Activated naive CD4-positive, alpha-beta T cell treated with anti-CD3 and anti-CD28 coated beads, Interleukin-2, amount 50 U/mL, for 72 hours (primary cell): ENCODE measurements at regions not wholly inside any gene's neighbourhood (a gene's known extent, or its start where the extent isn't known, plus 50 kb on each side); places are given as distances from the start of the nearest gene placed in this dataset.
"Not testable (repeated sequence)": the region's sequence is repeated elsewhere in the genome, so short reads cannot be mapped to it uniquely, and the experiment has no call there.

ENCODE experiments used
- ATAC-seq, 2 donors: fragments of 150-1000 bp; cut with Tn5 transposase; 2 replicates each; pipeline ENCODE4 v1.10.0; 2021; ENCODE audit warnings: mild to moderate bottlenecking in 2 of 2, moderate library complexity in 2 of 2
- DNase-seq, 2 donors: peaks; one replicate each; pipeline ENCODE4 v3.0.0; 2021 to 2022; ENCODE audit warnings: low spot score in 2 of 2
- H3K27ac Mint-ChIP-seq, 2 donors: one replicate each; pipeline ENCODE4 v1.8.0; 2022; ENCODE audit warnings: mild to moderate bottlenecking in 2 of 2, mixed read lengths in 2 of 2
- H3K36me3 Mint-ChIP-seq, 2 donors: one replicate each; pipeline ENCODE4 v1.8.0; 2022; ENCODE audit warnings: mixed read lengths in 2 of 2
- H3K9me3 Mint-ChIP-seq, 2 donors: one replicate each; pipeline ENCODE4 v1.8.0; 2022; ENCODE audit warnings: mixed read lengths in 2 of 2

DNA sequence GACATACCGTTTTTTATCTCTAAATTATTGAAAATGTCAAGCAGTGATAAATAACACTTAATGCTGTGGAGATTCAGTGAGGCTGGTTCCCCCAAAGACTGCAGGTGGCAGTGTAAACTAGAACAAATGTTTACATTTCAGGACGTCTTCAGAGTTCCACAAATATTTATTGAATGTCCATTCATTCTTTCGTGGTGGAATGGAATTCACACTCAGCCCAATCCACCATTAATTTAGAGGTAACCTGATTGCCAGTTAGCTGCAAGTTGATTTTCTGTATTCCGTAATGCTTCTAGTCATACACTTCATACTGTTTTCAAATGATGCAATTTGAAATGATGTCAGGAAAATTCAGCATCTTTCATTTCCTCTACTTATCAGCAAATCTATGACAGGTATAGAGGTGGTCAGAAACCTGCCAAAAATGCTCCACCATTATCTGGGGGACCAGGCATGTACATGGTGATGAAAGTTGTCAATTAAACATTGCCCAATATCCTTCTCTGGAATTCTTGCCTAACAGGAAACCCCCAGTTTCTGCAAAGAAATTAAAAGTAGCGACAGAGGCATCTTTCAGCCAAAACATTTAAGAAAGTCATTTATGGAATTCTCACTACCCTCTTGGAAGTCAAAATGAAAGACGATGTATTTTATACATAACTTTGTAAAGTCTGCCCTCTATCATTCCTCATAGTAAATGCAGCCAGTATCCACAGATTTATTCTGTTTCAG lies 94.3 kb upstream of the BMAL1 start:
- ATAC-seq (peak; percentile 37 to 71), DNase-seq (no peak)
- Mint-ChIP-seq H3K36me3 (peaks cover 1 to 6% of the 10 kb centered on the region in 2 donors), H3K9me3 (peaks cover under 1% of the 10 kb centered on the region in 2 donors), H3K27ac (no peak overlapping the region)

DNA sequence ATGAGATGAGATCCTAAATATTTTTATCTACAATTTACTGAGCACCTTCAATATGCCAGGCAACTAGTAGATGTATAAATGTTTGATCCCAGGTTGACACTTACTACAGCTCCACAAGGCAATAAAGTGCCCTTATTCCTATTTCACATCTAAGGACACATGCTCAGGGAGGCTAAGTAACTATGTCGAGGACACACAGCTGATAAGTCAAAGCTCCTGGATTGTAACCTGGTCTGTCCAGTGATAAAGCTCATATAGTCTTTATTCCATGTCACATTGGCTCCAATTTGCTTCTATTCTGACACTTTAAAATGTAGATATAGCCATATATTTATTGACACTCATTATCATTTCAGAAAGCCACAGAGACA lies 93.8 kb upstream of the BMAL1 start:
- peaks cover 5 to 6% of the 10 kb centered on the region in 2 donors for H3K9me3 Mint-ChIP-seq
- H3K27ac Mint-ChIP-seq, result no peak overlapping the region
- no peak for DNase-seq
- ATAC-seq, result peak in 1 of 2 donors; percentile 38
- H3K36me3 Mint-ChIP-seq, result peaks cover 7 to 11% of the 10 kb centered on the region in 2 donors

DNA sequence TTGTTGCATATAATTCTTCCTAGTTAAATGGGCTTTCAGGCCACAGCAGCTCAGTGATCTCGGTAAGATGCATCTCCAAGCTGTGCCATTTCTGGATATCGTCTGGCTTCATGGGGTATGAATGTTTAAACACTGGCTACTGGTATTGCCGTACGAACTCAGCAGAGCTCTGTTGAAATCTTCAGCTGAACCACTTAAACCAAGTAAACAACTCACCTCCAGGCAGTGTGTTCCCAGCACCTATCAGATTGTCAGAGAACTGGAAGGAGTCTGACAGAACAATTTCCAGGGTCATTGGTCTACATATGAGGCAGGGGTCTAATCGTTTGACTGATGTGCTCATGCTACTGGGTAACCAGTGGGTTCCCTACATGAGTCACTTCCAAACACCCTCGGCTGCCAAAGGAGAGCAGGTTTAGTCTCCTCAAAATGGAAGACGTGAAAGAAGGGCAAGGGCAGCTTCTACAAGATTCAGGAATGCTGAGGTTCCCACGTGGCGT lies 93.2 kb upstream of the BMAL1 start:
- Mint-ChIP-seq H3K9me3 (peaks cover 5 to 6% of the 10 kb centered on the region in 2 donors), H3K27ac (no peak overlapping the region), H3K36me3 (peaks cover 9 to 11% of the 10 kb centered on the region in 2 donors)
- peak in 1 of 2 donors; percentile 41 for ATAC-seq
- DNase-seq, result no peak

DNA sequence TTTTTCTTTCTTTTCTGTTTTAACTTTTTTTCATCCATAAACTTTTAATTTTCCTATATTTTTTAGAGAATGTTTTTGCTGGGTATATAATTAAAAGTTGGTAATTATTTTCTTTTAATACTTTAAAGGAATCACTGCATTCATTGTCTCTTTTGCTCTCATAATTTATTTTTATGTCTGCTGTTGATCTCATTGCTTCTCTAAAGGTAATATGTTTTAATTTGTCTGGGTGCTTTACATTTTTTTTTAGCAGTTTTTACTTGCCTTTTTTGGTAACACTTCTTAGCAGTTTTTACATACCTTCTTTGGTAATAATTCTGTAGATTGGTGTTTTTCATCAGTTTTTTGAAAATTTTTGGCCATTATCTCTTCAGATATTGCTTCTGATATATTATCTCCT lies 89.4 kb upstream of the BMAL1 start:
- no peak overlapping the region for H3K27ac Mint-ChIP-seq
- ATAC-seq (no peak), DNase-seq (no peak)
- H3K9me3 Mint-ChIP-seq, result peaks cover 5 to 6% of the 10 kb centered on the region in 2 donors
- peaks cover 11 to 12% of the 10 kb centered on the region in 2 donors for H3K36me3 Mint-ChIP-seq

DNA sequence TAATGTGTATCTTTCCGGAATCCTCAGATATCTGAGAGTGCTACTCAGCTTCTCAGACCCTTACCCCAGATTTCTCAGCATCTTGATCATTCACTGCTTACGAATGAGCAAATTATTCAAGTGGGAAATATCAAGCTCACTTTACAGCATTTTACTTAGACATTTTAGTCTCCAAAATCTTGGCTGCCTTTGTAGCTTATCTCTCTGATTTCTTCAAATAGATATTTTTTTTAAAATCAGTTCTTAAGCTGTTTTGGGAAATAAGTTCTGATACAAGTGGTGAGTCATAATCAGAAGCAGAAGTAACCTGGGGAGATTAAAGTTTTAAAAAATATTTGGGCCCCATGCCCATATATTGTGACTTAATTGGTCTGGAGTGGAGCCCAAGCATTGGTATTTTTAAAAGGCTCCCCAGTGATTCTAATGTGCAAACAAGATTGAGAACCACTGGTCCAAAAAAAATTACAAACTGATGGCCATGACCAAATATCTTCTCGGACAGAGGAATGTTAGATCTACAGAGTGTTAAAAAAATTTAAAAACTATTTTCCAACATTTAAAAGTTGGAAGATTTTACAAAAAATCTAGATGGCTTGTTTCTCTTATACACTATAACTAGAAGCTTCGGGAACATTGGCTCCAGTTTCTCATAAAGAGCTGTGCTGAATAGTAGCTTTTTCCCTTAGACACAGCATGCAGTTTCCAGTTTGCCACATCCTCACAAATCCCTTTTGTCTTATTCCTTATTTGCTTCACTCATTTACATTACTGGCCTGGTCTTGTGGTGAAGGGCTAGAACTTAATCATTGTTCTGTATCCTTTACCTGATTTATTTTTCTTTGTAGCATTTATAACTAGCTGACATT lies 87.8 kb upstream of the BMAL1 start:
- Mint-ChIP-seq H3K27ac (no peak overlapping the region), H3K9me3 (peaks cover 5 to 6% of the 10 kb centered on the region in 2 donors), H3K36me3 (peaks cover 11 to 12% of the 10 kb centered on the region in 2 donors)
- no peak for ATAC-seq
- DNase-seq, result no peak

DNA sequence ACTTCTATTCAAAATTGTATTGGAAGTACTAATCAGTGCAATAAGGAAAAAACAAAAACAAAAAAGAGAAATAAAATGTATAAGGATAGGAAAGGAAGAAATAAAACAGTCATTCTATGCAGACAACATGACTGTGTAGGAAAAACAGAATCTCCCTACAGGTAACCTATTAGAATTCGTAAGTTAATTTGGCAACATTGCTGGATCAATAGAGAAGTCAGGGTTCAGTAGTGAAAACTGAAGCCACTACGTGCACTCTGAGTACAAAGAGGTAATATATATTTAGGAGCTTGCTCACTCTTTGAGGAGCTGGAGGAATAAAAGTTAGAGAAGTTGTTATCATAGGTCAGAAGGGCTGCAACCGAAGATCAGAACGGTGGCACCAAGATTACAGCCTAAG lies 84.0 kb upstream of the BMAL1 start:
- peaks cover 27 to 29% of the 10 kb centered on the region in 2 donors for H3K36me3 Mint-ChIP-seq
- no peak overlapping the region for H3K27ac Mint-ChIP-seq
- H3K9me3 Mint-ChIP-seq, result peaks cover 14 to 24% of the 10 kb centered on the region in 2 donors
- no peak for DNase-seq
- no peak for ATAC-seq

DNA sequence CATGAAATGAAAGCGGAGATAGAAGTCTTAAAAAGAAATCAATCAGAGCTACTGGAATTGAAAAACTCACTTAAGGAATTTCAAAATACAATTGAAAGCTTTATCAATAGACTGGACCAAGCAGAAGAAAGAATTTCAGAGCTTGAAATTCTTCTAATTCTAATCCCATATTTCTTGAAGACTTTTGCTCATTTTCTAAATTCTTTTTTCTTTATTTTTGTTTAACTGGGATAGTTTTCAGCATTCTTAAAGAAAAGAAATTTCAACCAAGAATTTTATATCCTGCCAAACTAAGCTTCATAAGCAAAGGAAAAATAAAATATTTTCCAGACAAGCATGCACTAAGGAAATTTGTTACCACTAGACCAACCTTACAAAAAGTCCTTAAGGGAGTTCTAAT lies 80.2 kb upstream of the BMAL1 start:
- not testable (repeated sequence) for DNase-seq, H3K27ac Mint-ChIP-seq, ATAC-seq
- peaks cover 13 to 22% of the 10 kb centered on the region in 2 donors for H3K9me3 Mint-ChIP-seq
- peaks cover 25 to 30% of the 10 kb centered on the region in 2 donors for H3K36me3 Mint-ChIP-seq

DNA sequence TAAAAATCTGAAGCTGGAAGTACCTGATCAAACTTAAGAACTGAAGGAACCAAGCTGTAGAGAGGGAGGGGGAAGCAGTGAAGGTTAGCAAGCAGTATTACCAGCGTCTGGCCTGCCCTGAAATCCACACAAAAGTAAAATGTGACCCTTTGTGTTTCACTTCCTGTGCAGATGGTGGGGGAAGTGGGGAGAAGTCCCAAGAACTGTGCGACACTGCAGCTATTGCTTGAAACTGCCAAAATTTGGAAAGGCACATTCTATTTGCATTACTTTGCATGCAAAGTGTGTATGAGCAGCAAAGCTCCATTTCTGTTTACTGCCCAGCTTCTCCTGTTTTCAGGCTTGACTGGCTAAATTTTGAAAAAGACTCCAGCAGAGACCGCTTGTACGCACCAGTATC lies 72.1 kb upstream of the BMAL1 start:
- peak overlapping the region in 1 of 2 donors; percentile 87 for H3K27ac Mint-ChIP-seq
- no peak for DNase-seq
- H3K36me3 Mint-ChIP-seq, result no peaks in the 10 kb centered on the region
- no peaks in the 10 kb centered on the region for H3K9me3 Mint-ChIP-seq
- peak in 1 of 2 donors; percentile 13 for ATAC-seq

DNA sequence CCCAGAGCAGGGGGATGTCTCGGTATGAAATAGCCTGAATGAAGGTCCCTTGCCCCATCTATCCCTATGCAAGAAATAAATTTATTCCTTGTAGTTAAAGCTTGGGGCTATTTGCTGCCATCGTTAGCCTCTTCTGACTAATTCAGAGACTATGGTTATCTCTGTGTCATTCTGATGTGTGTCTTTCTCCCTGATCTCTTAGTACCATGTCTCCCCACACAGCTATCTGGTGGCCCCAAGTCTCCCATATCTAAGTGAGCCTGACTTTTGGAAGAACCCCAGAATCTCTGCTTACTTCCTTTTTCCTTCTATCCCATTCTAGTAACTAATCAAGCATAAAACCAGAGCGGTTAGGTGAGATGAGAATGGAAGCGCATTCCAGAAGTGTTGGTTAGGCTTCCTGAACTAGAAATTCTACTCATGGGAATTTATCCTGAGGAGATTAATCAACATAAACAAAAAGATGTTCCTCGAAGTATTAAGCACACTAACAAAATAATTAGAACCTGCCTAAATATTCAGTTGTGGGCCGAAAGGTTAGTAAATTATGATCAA lies 71.4 kb upstream of the BMAL1 start:
- H3K27ac Mint-ChIP-seq, result peak overlapping the region in 1 of 2 donors; percentile 51

DNA sequence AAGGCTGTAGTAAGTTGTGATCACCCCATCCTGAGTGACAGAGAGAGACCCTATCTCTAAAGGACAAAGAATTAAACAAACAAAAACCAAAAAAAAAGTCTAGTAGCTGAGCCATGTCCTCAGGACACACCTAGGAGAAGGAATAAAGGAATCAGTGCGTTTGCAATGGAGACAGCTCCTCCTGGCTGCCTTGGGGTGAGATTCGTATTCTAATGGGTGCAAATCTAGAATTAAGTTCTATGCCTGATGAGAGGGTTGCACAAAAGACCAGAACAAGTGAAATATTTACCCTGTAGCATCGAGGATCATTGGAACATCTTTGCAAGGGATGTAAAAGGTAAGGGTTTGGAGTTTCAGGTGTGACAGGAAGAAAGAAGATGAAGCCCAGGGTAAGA lies 70.3 kb upstream of the BMAL1 start:
- H3K36me3 Mint-ChIP-seq, result no peaks in the 10 kb centered on the region
- DNase-seq, result no peak
- H3K27ac Mint-ChIP-seq, result peak overlapping the region; percentile 39 to 84
- ATAC-seq, result no peak
- H3K9me3 Mint-ChIP-seq, result no peaks in the 10 kb centered on the region

More for the DNA sequence above, 71.4 kb upstream of the BMAL1 start:
- ATAC-seq (peak; percentile 50 to 60), DNase-seq (no peak)
- no peaks in the 10 kb centered on the region for H3K9me3 Mint-ChIP-seq
- H3K36me3 Mint-ChIP-seq, result no peaks in the 10 kb centered on the region

DNA sequence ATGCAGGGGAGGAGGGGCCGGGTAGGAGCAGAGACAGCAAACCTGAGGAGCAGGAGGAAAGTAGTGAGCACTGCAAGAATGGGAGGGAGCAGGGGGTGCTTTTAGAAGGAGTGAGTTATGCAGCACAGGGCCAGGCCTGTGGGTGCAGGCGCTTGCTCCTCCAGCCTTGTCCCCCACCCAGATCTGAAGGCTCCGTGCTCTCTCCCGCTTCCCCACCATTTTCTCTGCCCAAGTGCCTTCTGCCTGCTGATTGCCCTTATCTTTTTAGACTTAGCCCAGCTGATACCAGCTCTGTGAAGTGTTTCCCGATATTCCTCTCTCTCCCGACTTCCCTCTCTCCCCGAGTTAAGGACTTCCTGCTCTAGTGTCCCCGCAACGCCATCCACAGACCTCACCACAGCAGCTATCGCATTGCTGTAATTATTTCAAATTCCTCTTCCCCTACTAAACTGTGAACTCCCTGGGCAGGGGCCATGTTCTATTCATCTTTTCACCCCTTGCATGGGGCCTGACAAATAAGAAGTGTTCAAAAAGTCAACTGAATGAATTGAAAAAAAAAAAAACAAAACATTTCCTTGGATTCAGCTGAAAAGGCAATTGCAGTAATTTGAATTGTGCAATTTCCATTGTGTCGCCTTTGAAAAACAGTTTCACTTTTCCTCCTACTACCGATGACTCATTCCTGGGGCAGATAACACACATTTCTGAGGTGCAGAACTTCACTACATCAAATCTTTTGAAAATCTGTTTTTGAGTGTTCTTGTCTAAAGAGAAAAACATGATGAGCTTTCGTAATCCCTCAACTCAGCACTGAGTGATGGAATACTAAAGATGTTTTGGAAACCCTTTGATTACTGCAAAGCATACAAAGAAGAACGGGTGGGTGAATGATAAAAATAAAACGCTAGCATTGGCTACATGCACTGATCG lies 69.7 kb upstream of the BMAL1 start:
- no peak for DNase-seq

DNA sequence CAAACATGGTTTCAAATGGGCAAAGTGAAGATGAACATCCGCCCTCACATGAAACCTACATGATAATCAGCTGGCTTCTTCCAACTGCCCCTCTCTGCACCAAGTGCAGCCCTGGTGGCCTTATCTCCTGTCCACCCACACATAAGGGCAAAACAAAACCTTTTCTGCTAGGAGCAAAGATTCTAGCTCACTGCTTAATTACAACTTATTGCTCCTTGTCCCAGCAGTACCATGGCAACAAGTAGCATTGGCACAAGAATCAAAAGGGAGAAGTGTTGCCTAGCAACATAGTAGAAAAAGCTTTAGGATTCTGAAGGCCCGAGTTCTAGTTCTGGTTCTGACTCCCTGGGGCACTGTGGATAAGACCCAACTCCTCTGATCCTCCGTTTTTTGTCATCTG lies 68.7 kb upstream of the BMAL1 start:
- ATAC-seq (peak in 1 of 2 donors; percentile 2), DNase-seq (no peak)
- Mint-ChIP-seq H3K36me3 (no peaks in the 10 kb centered on the region), H3K9me3 (no peaks in the 10 kb centered on the region), H3K27ac (peak overlapping the region in 1 of 2 donors; percentile 38)

More for the DNA sequence above, 69.7 kb upstream of the BMAL1 start:
- H3K27ac Mint-ChIP-seq, result peak overlapping the region; percentile 84 to 98
- no peaks in the 10 kb centered on the region for H3K9me3 Mint-ChIP-seq
- no peaks in the 10 kb centered on the region for H3K36me3 Mint-ChIP-seq
- peak; percentile 88 to 91 for ATAC-seq

DNA sequence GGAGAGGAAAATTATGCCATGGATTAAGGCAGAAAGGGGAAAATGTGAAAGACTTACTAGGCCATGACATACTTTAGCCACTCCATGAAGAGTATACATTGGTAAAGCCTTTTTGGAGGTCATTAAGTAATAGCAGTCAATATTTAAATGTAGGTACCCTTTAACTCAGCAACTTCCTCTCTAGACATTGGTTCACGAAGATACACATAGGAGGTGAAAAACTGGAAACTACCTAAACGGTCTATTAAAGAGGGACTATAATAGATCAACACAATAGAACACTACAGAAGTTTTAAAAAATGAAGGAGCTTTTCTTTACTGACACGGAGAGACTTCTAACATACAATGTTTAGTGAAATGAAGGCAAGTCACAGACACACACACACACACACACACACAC lies 68.2 kb upstream of the BMAL1 start:
- H3K27ac Mint-ChIP-seq, result peak overlapping the region in 1 of 2 donors; percentile 38
- no peaks in the 10 kb centered on the region for H3K36me3 Mint-ChIP-seq
- no peaks in the 10 kb centered on the region for H3K9me3 Mint-ChIP-seq
- ATAC-seq (no peak), DNase-seq (no peak)

DNA sequence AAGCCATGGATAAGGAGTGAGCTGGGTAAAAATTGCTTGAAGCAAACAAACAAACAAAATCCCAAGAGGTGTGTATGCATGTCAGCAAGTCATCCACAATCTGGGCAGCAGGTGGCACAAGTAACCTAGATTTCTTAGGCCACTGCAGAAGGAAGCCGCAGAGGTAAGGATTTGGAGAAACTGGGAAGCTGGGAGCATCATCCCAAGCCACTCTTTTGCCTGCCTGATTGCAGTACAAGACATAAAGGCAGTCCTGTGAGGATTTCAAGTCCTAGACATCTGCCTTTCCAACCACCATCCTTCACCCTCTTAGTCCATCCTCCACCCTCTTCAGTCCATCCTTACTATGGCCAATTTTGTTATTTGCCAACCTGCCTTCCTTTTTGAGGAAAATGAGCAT lies 67.2 kb upstream of the BMAL1 start:
- DNase-seq (no peak), ATAC-seq (no peak)
- Mint-ChIP-seq H3K36me3 (no peaks in the 10 kb centered on the region), H3K9me3 (no peaks in the 10 kb centered on the region), H3K27ac (no peak overlapping the region)

DNA sequence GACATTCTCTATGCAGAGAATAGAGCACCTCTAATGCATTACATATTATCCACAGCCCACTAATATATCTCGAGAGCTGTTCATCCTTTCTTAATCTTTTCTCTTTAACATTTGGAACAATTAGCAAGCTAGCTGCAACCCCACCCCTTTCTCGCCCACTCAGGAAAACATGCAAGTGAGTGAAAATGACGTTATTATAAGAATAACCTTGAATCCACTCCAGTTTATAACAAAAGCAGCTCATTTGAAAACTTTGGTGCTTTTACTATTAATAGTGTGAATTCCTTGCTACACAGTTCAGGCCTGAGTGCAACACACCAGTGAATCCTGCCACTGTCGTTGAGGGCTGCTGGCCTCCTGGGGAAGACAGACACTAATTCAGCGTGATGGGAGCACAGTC lies 63.3 kb upstream of the BMAL1 start:
- no peak overlapping the region for H3K27ac Mint-ChIP-seq
- no peaks in the 10 kb centered on the region for H3K9me3 Mint-ChIP-seq
- DNase-seq (no peak), ATAC-seq (no peak)
- no peaks in the 10 kb centered on the region for H3K36me3 Mint-ChIP-seq

DNA sequence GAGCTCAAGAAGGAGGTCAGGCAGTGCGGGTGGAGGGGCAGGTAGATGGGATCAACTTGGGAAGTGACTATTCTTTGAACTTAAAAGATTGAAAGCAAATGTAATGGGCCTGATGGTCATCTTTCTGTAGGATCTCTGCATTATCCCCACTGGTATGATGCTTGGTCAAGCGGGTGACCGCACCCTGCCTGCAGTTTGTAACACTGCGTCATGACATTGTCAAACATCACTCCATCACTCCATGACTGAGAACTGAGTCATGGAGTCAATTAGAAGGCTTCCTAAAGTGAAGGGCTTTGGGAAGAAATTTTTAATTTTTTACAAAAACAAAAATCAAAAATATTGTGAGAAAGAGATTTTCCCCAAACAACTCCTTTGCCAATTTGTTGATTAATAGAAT lies 62.4 kb upstream of the BMAL1 start:
- no peak for ATAC-seq
- H3K27ac Mint-ChIP-seq, result no peak overlapping the region

More for the DNA sequence above, 62.4 kb upstream of the BMAL1 start:
- H3K9me3 Mint-ChIP-seq, result no peaks in the 10 kb centered on the region
- DNase-seq, result no peak
- no peaks in the 10 kb centered on the region for H3K36me3 Mint-ChIP-seq
